Spleen (tissue), 11 donors: ENCODE measurements at regions not wholly inside any gene's neighbourhood (a gene's known extent, or its start where the extent isn't known, plus 50 kb on each side); places are given as distances from the start of the nearest gene placed in this dataset.

Source experiments
- DNase-seq: peaks from one replicate; pipeline ENCODE4 v3.0.0-alpha.2; 2020
- H3K27ac ChIP-seq, 8 donors: fragments of 200-600 bp; sonication (generic) in 7 of 8; 1 replicate in 4 of 8; 2 replicates in 4 of 8; pipeline versions ENCODE4 v1.5.0 to v1.8.0; 2016 to 2021; ENCODE audit warnings: inconsistent platforms in 4 of 8, mild to moderate bottlenecking in 4 of 8, moderate library complexity in 1 of 8
- H3K27me3 ChIP-seq, 7 donors: fragments of 200-600 bp; sonication (generic) in 6 of 7; replicated peaks in 1 of 7; 1 replicate in 4 of 7; 2 replicates in 3 of 7; pipeline versions ENCODE4 v1.5.0 to v1.8.0; 2016 to 2021; ENCODE audit warnings: inconsistent platforms in 3 of 7, mild to moderate bottlenecking in 1 of 7
- H3K36me3 ChIP-seq, 6 donors: fragments of 200-600 bp; sonication (generic) in 5 of 6; 1 replicate in 4 of 6; 2 replicates in 2 of 6; pipeline versions ENCODE4 v1.5.0 to v1.8.0; 2016 to 2021; ENCODE audit warnings: inconsistent platforms in 2 of 6
- H3K4me1 ChIP-seq, 6 donors: fragments of 200-600 bp; sonication (generic) in 5 of 6; 1 replicate in 3 of 6; 2 replicates in 3 of 6; pipeline versions ENCODE4 v1.5.0 to v1.8.0; 2016 to 2021; ENCODE audit warnings: inconsistent platforms in 3 of 6
- H3K4me3 ChIP-seq, 8 donors: fragments of 200-600 bp; sonication (generic) in 7 of 8; 1 replicate in 4 of 8; 2 replicates in 4 of 8; pipeline versions ENCODE4 v1.5.0 to v1.8.0; 2016 to 2021; ENCODE audit warnings: inconsistent platforms in 4 of 8, mild to moderate bottlenecking in 4 of 8, moderate library complexity in 2 of 8
- H3K9me3 ChIP-seq, 8 donors: fragments of 200-600 bp; sonication (generic) in 7 of 8; 1 replicate in 4 of 8; 2 replicates in 4 of 8; pipeline versions ENCODE4 v1.5.0 to v1.8.0; 2016 to 2021; ENCODE audit warnings: inconsistent platforms in 4 of 8
- CTCF ChIP-seq, 11 experiments: fragments of 200-600 bp in 7 of 11; fragments of 450-650 bp in 4 of 11; sonication (generic) in 4 of 11; IDR thresholded peaks in 8 of 11; conservative IDR thresholded peaks in 3 of 11; 1 replicate in 7 of 11; 2 replicates in 4 of 11; pipeline versions ENCODE4 v1.4.0 to v1.8.0; 2016 to 2021; ENCODE audit warnings: antibody characterized with exemption in 11 of 11, inconsistent platforms in 4 of 11, mild to moderate bottlenecking in 1 of 11
- POLR2A ChIP-seq, 3 donors: fragments of 450-650 bp; IDR thresholded peaks; one replicate each; pipeline ENCODE4 v1.5.1; 2017; ENCODE audit warnings: antibody characterized with exemption in 3 of 3, mild to moderate bottlenecking in 1 of 3
- POLR2AphosphoS5 ChIP-seq, 3 donors: sonication (generic); formaldehyde crosslinking; IDR thresholded peaks; one replicate each; pipeline ENCODE4 v1.5.1; 2017; ENCODE audit warnings: antibody characterized with exemption in 3 of 3
- WGBS, 5 donors: extraction: QIAGEN DNeasy Blood & Tissue Kit in 3 of 5; methylation state at CpG; one replicate each; pipeline versions ENCODE4 v1.1.5 to v1.1.7; 2013 to 2018; 5-methylcytosine and 5-hydroxymethylcytosine counted together
- intact Hi-C: fragments of 100-400 bp; cut with DNase I; formaldehyde crosslinking; loops from one replicate; pipeline ENCODE4 v1.15.0; 2023; ENCODE audit warnings: low total_unique reads
- donor health status: healthy with polysubstance abuse.
- donor health status: DM: no; HTN: no; CAD: no; lungs with moderate emphysema.
- donor health status: DM: no; HTN: no; CAD: no.
- donor health status: Bipolar disorder and iron deficiency.
- donor health status: healthy.
- donor health status: DM: no; HTN: no; CAD: no.
- donor health status: DM: yes; HTN: yes; CAD: no.

GRCh38 chr10:131626274-131626673 lies 274.5 kb upstream of the PPP2R2D start:
- no peaks in the 10 kb centered on the region for H3K4me1 ChIP-seq
- peaks cover 0 to 14% (median 7%) of the 10 kb centered on the region in 8 donors for H3K9me3 ChIP-seq
- H3K27ac ChIP-seq = no peak overlapping the region
- peaks cover 0 to 8% (median 0%) of the 10 kb centered on the region in 7 donors for H3K27me3 ChIP-seq
- H3K36me3 ChIP-seq = no peaks in the 10 kb centered on the region
- H3K4me3 ChIP-seq = no peak overlapping the region
- peak; percentile 49 for DNase-seq
- intact Hi-C loops = no loop called here
- no peak for TF ChIP-seq POLR2A (IDR thresholded peaks at IDR 0.05)
- TF ChIP-seq POLR2AphosphoS5 (IDR thresholded peaks at IDR 0.05) = no peak
- TF ChIP-seq CTCF (IDR thresholded peaks at IDR 0.05 in 8 of 11, conservative IDR thresholded peaks at IDR 0.05 in 3 of 11) = no peak
- 79 to 92% (median 88%) methylated on average over 5 to 11 of the region's 11 CpGs for whole genome bisulfite sequencing, 5 donors

- Histone ChIP-seq H3K9me3 (peaks cover 0 to 14% (median 7%) of the 10 kb centered on the region in 8 donors), H3K4me3 (no peak overlapping the region), H3K4me1 (no peaks in the 10 kb centered on the region), H3K27ac (no peak overlapping the region), H3K36me3 (no peaks in the 10 kb centered on the region), H3K27me3 (peaks cover 0 to 10% (median 0%) of the 10 kb centered on the region in 7 donors)
- no peak for TF ChIP-seq CTCF (IDR thresholded peaks at IDR 0.05 in 8 of 11, conservative IDR thresholded peaks at IDR 0.05 in 3 of 11)
- no peak for TF ChIP-seq POLR2A (IDR thresholded peaks at IDR 0.05)
- no peak for TF ChIP-seq POLR2AphosphoS5 (IDR thresholded peaks at IDR 0.05)
- no peak for DNase-seq
- WGBS, 5 donors = 40 to 67% (median 49%) methylated on average over 4 of the region's 4 CpGs
- intact Hi-C loops = no loop called here
Measured at GRCh38 chr10:131629026-131629770, 271.6 kb upstream of the PPP2R2D start.

GRCh38 chr10:131630772-131631258 lies 270.0 kb upstream of the PPP2R2D start:
- peaks cover 0 to 21% (median 7%) of the 10 kb centered on the region in 8 donors for H3K9me3 ChIP-seq
- peaks cover 0 to 25% (median 0%) of the 10 kb centered on the region in 7 donors for H3K27me3 ChIP-seq
- H3K27ac ChIP-seq = no peak overlapping the region
- TF ChIP-seq CTCF (IDR thresholded peaks at IDR 0.05 in 8 of 11, conservative IDR thresholded peaks at IDR 0.05 in 3 of 11) (no peak), POLR2AphosphoS5 (IDR thresholded peaks at IDR 0.05) (no peak), POLR2A (IDR thresholded peaks at IDR 0.05) (no peak)
- DNase-seq = no peak
- H3K4me1 ChIP-seq = no peaks in the 10 kb centered on the region
- H3K4me3 ChIP-seq = no peak overlapping the region
- 76 to 84% (median 83%) methylated on average over 7 of the region's 7 CpGs for WGBS, 5 donors
- H3K36me3 ChIP-seq = no peaks in the 10 kb centered on the region
- intact Hi-C loops = no loop called here

- Histone ChIP-seq H3K36me3 (no peaks in the 10 kb centered on the region), H3K27ac (no peak overlapping the region), H3K4me1 (no peaks in the 10 kb centered on the region), H3K4me3 (no peak overlapping the region), H3K27me3 (peaks cover 0 to 33% (median 0%) of the 10 kb centered on the region in 7 donors), H3K9me3 (peaks cover 0 to 16% (median 7%) of the 10 kb centered on the region in 8 donors)
- intact Hi-C loops = no loop called here
- WGBS, 5 donors = 86 to 92% (median 89%) methylated on average over 9 to 14 of the region's 14 CpGs
- no peak for TF ChIP-seq CTCF (IDR thresholded peaks at IDR 0.05 in 8 of 11, conservative IDR thresholded peaks at IDR 0.05 in 3 of 11)
- no peak for TF ChIP-seq POLR2AphosphoS5 (IDR thresholded peaks at IDR 0.05)
- no peak for TF ChIP-seq POLR2A (IDR thresholded peaks at IDR 0.05)
- peak; percentile 36 for DNase-seq
Measured at GRCh38 chr10:131631619-131632018, 269.2 kb upstream of the PPP2R2D start.
